Dermis blood vessel endothelial cell (primary cell): ENCODE measurements at regions not wholly inside any gene's neighbourhood (a gene's known extent, or its start where the extent isn't known, plus 50 kb on each side); places are given as distances from the start of the nearest gene placed in this dataset.

ENCODE experiments used
- DNase-seq: peaks from one replicate; pipeline ENCODE4 v3.0.0; 2010

DNA sequence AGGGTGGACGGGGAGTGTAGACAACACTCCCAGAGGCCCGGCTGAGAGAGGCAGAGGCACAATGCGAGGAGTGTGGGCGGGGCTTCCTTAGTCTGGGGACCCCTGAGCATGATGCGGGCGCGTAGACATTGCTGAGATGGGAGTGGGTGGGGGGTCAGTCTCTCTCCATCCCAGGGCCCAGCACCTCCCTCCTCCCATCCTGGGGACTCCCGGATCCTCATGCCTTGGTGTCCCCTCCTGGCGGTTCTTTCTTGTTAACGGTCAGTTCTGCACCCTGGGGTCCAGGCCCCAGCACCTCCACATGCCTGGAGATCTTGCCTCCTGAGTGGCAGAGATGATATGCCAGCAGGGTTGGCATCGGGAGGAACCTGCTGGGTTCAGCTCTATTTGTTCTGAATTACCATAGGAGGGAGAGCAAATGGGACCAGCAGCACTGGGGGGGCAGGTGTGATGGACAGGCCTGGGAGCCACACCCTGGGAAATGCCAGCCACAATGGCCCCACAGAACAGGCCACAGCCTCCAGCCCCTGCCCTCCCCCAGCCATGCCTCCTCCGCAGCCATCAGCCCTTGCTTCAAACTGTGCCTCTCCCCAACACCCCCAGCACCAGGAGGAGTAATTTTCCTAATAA, 55.7 kb downstream of the RTL6 start:
- no peak for DNase-seq

DNA sequence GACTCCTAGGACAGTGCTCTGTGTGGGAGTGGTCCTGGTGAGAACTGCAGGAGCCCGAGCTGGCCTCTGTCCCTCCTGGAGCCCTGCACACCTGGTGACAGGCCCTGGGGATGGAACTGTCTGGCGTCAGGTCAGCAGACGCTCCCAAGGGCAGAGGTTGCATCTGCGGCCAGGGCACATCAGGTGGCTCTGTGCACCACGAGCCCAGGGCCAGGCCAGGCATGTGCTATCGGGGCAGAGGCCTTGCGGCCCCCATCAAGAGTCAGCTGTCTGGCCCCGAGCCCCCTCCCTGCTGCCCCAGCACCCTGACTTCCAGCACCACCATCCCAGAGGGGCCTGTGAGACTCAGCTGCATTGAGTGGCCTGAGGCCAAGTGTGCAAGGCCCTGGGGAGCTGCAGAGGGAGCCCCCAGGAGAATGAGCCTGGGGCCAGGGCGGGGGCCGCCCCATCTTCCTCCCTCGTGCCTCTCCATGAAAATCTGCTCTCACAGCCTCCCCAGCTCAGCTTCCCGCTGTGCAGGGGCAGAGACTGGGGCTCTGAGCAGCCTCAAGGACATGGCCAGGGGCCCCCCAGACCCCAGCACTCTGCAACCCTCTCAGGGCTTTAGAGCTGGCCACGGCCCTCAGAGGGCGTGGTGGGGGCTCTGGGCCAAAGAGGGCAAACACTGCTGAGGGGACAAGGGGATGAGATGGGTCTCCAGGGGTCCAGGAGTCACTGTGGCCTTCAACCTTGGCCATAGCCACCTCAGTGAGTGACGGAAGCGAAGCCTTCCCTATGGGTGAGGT, 56.4 kb downstream of the RTL6 start:
- DNase-seq = no peak

DNA sequence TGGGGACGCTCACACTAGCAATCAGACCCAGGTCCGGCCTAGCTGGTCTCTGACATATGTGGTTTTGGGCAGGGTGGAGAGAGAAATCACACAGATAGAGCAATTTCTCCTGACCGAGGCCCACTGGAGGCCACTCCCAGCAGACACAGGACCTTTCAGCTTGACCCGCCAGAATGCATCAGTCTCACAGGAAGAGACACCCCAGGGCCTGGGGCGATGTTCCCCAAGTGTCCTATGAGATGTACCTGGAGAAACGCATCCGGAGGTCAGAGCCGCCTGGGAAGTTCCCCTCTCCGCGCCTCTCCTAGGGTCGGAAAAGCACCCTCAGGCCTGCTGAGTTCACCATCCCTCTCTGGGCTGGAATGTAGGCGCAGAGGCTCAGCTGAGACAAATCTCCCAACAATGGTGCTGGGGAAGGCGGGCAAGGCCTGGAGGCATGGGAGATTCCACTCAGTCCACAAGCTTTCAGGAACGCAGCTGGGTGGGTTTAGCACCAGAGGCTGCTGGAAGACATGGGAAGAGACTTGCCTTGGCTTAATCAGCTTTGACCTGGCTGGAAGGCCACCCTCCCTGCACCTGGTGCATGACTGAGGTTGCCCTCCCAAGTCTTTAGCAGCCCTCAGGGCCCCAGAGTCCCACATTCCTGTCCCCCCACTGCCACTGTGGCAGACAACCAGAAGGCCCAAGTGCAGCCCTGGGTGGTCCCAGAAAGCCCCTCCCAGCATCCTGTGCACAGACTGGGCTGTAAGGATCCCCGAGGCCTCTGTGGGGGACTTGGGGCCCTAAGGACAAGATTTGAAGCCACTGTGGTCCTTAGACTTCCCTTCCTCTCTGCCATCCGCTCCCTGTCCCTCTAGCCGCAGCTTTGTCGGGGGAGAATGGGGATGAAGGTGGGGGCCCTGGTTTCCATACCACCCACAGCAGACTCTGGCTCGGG, 57.5 kb downstream of the RTL6 start:
- no peak for DNase-seq

DNA sequence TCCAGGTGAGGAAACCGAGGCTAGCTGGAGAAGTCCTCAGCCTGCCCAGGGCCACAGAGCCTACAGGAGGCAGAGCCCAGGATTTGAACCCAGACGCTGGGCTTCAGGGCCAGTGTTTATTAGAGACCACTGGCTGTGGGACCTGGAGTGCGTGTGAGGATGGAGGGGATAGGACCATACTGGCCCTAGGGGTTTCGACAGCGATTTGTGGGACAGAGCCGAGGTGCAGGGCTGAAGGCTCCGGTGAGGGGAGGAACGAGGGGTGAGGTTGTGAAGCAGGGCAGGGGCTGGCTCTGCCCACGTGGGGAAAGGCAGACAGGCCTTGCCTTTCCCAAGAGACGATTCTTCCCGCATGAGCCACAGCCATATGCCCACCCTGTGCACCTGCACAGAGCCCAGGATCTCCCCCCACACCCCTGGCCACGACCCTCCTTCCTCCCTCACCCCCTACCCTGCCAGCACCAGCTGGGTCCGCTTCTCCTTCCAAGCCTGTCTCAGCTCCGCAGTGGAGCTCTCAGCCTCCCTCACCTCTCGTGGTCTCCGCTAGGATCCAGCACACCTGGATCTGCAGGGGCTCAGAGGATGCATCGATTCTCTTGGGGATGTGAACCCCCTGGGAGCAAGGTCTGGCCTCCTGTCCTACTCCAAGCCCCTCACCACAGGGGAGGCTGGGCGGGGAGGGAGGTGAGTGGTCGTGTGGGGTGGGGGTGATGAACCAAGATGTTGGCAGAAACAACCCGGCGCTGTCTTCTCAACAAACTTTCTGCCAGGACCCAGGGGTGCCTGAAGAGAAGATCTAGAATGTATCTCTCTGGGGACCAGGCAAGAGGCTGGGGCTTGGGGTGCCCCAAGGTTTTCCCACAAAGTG, 58.4 kb downstream of the RTL6 start:
- DNase-seq = no peak

DNA sequence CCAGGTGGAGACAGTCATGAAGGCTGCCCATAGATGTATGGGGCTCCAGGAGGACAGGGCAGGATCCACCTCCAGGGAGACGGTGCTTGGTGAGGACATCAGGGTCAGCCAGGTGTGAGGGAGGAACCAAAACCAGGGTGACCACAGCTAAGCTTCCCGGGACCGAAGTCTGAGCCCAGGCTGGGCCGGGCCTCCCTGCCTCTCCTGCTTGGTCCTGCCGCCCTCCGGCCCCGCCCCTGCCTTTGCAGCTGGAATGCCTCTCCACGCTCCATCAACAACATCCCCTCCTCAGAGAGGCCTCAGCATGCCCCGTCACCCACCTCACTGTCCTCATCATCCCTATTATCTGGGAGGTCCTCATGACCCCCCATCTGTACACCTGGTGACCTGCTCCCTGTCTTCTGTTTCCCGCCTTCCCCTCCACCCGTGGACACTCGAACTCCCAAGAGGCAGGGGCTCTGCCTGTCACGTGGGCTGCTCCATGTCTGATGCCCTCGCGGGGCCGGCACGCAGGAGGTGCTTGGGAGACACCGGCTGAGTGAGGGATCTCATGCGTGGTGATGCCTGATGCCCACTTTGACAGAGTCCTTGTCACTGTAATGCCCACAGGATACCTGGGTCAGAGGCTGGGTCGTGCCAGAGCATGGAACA, 59.4 kb downstream of the RTL6 start:
- DNase-seq = no peak

DNA sequence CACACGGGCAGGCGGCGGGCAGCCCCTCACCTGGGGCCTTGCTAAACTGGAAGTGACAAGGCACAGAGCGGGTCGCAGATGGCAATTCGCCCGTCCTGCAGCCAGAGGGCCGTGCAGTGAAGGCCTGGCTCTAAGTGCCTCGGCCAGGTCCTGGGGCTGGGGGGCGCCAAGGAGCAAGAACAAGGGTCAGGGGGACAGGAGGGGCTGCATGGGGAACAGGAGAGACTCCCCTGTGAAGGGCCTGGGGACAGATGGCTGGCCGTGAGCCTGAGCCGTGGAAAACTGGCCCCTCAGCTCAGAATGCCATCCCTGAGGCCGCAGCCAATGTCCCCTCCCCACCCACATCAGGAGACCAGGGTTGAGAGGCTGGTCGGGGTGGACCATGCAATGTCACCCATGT, 60.0 kb downstream of the RTL6 start:
- DNase-seq = no peak

DNA sequence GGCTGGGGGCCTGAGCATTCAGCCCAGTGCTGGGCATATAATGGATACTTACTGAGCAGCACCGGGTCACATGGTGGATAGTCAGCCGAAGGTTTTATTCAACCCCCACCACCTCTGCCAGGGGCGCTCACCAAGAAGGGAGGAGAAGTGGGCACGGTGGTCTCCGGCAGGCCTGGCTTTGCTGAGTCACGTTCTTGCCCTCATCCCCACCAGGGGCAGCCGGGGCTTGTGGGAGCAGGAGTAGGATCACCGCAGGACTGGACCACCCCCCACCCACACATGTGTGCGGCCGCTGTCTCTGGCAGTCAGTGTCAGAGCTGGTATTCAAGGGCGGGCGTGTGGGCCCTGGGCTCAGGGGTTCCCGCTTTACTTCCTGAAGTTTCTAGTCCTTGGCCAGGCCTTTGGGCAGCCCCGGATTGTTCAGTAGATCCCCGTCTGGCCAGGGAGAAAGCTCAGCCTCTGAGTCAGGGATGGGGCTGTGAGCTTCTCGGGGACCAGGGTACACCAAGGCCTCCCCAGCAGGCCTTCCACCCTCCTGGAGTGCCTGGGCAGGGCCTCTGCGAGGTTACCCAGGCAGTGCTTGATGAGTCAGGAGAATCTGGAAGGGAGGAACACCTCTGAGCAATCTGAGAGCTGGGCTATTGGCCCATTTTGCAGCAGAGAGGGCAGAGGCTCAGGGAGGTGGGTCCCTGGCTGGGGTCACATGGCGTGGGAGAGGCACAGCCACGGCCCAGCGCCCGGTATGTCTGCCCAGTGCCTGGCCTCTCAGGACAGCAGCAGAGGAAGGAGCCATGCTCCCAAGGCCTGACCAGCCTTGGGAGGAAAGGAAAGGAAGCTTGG, 60.6 kb downstream of the RTL6 start:
- no peak for DNase-seq

DNA sequence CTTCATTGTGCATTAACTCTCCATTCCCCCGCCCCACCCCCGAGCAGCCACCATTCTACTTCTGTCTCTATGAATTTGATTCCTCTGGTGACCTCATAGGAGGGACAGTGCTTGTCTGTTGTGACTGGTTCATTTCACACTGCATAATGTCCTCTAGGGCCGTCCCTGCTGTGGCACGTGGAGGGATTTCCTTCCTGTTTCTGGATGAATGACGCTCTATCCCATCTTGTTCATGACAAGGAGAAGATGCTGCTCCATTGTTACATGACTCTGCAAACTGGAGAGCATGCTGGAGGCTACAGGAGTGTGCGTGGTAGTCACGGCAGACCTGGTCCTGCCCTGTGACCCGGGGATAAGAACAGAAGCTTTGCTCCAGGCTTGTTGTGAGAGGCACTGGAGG, 61.3 kb downstream of the RTL6 start:
- no peak for DNase-seq

DNA sequence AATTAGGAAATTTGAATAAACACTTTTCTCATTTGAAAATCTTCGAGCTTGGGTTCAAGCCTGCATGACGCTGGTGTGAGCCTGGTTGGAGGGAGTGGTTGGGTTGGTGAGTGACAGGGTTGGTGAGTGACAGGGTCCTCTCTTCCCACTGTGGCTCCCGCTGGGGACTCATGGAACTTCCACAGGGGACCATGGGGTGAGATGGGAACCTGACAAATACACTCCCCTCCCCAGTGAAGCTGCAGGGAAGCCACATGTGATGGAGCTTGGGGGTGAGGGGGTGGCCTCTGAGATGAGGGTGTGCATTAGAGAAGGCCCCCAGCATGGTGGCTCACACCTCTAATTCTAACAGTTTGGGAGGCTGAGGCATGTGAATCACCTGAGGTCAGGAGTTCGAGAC, 66.8 kb downstream of the RTL6 start:
- no peak for DNase-seq

DNA sequence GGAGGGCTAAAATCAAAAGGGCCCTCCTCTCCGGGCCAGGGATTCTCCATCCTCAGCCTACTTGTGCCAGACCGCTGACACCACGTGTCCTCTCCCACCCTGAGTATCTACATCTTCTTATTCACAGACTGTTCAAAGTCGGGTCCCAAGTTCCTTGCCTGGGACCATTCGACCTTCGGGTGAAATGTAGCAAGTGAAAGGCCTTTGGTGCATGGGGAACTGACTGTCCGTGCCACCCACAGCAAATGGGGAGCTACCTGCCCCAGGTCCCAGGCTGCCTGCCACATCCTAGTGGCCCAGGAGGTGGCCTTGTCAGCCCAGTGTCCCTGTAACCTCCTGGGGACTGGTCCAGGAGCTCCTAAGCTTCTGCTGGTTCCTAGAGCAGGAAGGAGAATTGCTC, 67.3 kb downstream of the RTL6 start:
- no peak for DNase-seq

DNA sequence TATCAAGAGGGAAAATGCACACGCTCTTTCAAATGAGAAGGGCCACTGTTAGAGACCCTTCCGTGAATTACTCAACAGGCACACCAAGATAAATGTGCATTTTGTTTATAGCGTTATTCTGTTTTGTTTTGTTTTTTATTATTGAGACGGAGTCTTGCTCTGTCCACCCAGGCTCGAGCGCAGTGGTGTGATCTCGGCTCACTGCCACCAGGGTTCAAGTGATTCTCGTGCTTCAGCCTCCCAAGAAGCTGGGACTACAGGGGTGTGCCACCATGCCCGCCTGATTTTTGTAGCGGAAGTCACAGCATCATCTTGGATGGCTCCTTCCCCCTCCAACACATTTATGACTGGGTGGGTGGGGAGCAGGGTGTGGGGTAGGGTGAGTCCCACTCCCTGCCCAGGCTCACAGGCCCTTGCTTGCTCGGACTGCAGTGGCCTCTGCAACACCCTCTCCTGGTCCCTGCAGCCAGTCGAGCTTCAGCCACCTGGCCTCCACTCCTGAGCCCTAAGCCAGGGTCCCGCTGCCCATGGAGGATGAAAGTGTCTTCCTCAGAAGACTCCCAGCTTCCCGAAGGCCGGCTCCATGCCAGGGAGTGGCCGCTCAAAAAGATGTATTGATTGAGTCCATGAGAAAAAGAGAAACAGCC, 68.0 kb downstream of the RTL6 start:
- DNase-seq = no peak

DNA sequence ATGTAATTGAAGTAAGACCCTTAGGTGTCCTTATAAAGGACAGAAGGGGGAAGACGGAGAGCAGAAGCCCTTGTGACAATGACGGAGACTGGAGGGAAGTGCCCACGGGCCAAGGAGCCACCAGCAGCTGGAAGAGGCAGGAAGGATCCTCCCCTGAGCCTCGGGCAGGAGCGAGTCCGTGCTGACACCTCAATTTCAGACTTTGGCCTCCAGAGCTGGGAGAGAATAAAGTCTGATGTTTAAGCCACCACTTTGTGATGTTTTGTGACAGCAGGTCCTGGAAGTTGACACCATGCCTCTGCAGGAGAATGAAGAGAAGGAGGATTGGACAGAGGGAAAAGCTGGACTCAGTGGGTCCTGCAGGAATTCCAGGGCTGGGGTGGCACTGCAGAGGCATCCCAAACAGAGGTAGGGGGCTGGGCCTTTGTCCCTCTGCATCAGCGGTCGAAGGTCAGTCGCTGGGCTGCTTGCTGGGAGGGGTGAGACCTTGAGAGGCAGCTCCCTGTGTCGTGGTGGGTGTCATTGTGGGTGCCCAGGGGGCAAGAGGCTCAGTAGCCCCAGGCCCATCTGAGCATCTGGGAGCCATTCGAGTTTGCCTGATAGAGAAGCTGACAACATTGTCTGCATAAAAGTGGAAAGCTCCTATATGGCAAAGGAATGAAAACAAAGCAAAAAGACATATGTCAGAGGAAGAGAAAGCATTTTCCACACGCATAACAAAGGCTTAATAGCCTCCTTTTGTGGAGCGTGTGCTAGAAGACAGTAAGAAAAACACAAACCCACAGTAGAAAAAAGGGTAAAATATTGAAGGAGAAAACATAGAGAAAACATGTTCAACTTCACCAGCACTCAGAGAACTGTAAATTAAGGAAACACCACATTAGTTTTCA, 68.8 kb downstream of the RTL6 start:
- DNase-seq = no peak

DNA sequence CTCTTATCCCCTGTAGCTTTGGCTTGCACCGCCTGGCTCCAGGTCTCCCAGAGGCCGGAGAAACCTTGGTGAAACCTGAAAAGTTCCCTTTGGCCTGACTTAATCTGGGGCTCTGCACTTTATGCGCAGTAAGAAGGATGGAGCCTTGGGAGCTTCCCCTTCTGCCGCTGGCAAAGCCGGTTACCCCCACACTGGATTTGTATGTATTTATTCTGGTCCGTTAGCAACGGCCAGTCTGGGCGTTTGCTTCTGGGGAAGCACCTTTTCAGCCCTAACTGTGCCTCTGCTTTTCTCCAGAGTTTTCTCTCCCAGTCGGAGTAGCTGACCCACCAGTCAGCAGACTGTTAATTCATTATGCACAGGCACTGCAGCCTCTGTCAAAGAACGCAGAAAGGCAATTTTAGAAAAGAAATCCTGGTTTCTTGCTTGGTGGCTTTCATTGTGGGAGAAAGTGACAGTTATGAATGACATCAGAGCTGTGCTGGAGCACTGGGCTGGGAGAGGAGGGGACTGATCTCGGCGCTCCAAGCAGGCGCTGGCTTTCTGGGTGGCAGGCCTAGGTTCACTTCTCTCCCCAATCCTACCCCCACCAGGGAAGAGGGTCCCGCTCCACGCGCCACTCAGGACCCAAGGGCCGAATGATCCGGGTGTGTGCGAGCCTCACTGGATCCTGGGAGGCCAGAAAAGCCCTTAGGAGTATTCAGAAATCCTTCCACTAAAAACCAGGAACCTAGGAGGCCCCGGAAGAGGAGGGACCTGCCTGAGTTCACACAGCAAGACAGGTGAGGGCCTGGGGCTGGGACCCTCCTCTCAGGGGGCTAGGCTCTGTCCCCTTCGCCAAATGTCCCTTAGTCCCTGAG, 70.2 kb downstream of the RTL6 start:
- no peak for DNase-seq

DNA sequence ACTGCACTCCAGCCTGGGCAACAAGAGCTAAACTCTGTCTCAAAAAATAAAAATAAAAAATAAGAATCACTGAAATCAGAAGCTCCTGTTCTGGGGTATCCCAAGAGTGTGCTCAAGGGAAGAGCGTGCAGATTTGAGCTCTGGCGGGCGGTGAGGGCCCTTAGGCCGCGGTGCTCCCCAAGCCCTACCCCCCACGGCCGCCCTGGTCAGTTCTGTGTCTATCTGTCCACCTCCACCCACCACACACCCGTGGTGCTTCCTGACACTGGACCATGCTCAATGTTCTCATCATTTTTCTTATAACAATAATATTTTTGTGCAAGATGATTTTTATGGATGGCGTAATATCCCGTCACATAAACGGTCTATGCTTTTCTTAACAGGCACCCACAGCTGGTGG, 71.1 kb downstream of the RTL6 start:
- DNase-seq = no peak

DNA sequence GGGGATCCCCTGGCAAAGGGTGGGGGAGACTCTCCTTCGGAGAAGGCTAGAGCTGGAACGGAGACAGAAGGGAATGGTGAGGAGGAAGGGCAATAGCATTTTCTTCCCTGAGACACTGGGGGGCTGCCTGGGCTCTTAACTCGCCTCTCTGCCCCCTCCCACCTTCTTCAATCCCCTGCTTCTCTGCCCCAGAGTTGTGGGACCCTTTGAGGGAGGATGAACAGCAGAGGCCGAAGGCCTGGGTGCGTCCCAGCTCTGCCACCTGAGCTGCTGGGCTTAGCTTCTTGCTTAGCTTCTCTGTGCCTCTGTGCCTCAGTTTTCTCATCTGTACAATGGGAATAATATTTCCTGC, 72.4 kb downstream of the RTL6 start:
- no peak for DNase-seq

DNA sequence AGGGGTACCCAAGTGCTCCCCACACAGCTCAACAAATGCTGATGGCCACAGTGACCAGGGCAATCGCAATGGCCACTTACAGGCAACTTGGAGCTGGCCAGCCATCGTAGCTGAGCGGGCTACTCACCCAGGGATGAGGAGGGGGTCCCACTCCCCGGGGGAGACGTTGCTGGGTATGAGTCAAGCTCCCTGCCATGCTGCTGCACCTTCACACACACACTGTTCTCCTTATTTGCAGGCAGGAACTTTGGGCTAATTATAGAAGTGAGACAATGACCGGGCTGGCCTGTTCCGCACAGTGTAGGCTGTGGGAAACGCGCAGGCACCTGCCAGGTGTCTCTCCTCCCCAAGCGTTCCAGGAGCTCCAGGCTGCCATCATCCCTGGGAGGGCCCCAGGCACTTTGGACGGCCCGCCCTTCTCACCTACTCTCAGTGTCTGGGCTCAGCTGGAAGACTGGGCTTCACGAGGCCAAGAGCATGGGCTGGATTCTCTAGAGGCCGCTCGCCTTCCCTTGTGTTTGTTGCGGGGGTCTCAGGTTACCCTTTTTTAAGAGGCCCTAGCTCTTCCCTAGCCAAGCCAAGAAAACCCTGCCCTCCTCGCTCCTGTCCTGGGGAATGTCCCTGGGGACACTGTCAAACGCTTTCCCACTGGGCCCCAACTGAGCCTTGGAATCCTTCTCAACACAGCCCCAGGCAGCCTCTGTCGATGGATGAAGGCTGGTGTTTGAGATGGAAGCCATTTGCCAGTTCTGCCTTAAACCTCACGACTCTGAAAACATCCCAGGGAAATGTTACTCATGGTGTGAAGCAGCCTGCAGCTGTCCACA, 73.0 kb downstream of the RTL6 start:
- no peak for DNase-seq

DNA sequence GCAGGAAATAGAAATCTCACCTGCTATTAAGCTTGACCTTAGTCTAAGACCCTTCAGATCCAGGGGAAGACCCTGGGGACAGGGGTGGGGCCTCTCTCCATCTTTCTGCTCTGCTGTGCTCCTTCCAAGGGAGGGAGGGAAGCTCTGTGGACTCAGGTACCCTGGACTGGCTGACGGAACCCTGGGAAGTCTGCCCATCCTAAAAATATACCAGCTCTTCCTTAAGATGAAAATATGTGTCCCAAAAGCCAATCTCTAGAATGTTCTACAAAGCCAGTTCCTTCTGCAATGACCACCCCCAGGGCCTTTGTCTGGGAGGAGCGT, 73.7 kb downstream of the RTL6 start:
- DNase-seq = no peak
